B cell (primary cell): ENCODE measurements at regions not wholly inside any gene's neighbourhood (a gene's known extent, or its start where the extent isn't known, plus 50 kb on each side); places are given as distances from the start of the nearest gene placed in this dataset.

ENCODE experiments used
- ATAC-seq: fragments of 200-7000 bp; cut with Tn5 transposase; one replicate; pipeline ENCODE4 v1.10.0; 2021; ENCODE audit warnings: low read depth, mild to moderate bottlenecking, moderate number of reproducible peaks, moderate library complexity
- CTCF ChIA-PET: fragments of 350-600 bp; sonication (Branson Sonifier 250); formaldehyde crosslinking; loops from one replicate; lab custom pipeline; 2021; ENCODE audit warnings: antibody characterized with exemption, inconsistent platforms; lab: Charles Lee
- POLR2A ChIA-PET: fragments of 350-600 bp; sonication (Branson Sonifier 250); formaldehyde crosslinking; loops from one replicate; lab custom pipeline; 2021; ENCODE audit warnings: antibody characterized with exemption; lab: Charles Lee
- DNase-seq: peaks from one replicate; pipeline ENCODE4 v3.0.0; 2013
- H2AFZ ChIP-seq: 2 replicates; pipeline ENCODE4 v1.6.1; 2012; ENCODE audit warnings: mild to moderate bottlenecking, low read depth, low read length; ENCODE audit not compliant: insufficient read depth, poor library complexity, severe bottlenecking
- H3K27ac ChIP-seq, 2 donors: 1 replicate in 1 of 2; 2 replicates in 1 of 2; pipeline ENCODE4 v1.5.1; 2012 to 2013; ENCODE audit warnings: low read length in 2 of 2, mild to moderate bottlenecking in 2 of 2, moderate library complexity in 1 of 2
- H3K27me3 ChIP-seq, 4 experiments: fragments of 200-600 bp in 1 of 4; sonication (generic) in 1 of 4; replicated peaks in 1 of 4; 1 replicate in 2 of 4; 2 replicates in 2 of 4; pipeline versions ENCODE4 v1.6.1 to v1.7.0; 2013 to 2016; ENCODE audit warnings: low read length in 3 of 4, mild to moderate bottlenecking in 2 of 4, mixed read lengths in 1 of 4, moderate library complexity in 1 of 4; ENCODE audit not compliant: insufficient read depth in 4 of 4, control insufficient read depth in 3 of 4; ENCODE audit errors: control extremely low read depth in 1 of 4
- H3K36me3 ChIP-seq, 2 experiments: replicated peaks in 1 of 2; 1 replicate in 1 of 2; 2 replicates in 1 of 2; pipeline versions ENCODE4 v1.6.1 to v1.7.1; 2013; ENCODE audit warnings: low read length in 1 of 2; ENCODE audit not compliant: insufficient read depth in 2 of 2, control insufficient read depth in 1 of 2; ENCODE audit errors: control extremely low read depth in 1 of 2, extremely low read depth in 1 of 2
- H3K4me1 ChIP-seq, 2 donors: fragments of 200-600 bp in 1 of 2; sonication (generic) in 1 of 2; 1 replicate in 1 of 2; 2 replicates in 1 of 2; pipeline versions ENCODE4 v1.5.1 to v1.6.1; 2013 to 2017; ENCODE audit warnings: low read length in 2 of 2; ENCODE audit not compliant: control insufficient read depth in 2 of 2, insufficient read depth in 2 of 2
- H3K4me2 ChIP-seq: replicated peaks from 2 replicates; pipeline ENCODE3; 2012; ENCODE audit warnings: mild to moderate bottlenecking, low read depth, low read length; ENCODE audit not compliant: poor library complexity, severe bottlenecking
- H3K4me3 ChIP-seq, 5 experiments: fragments of 200-600 bp in 1 of 5; sonication (generic) in 1 of 5; 1 replicate in 3 of 5; 2 replicates in 2 of 5; pipeline versions ENCODE4 v1.5.1 to v1.7.0; 2011 to 2016; ENCODE audit warnings: low read length in 4 of 5, mild to moderate bottlenecking in 4 of 5, low read depth in 2 of 5, control low read depth in 1 of 5, moderate library complexity in 1 of 5; ENCODE audit not compliant: insufficient read depth in 1 of 5; ENCODE audit errors: control extremely low read depth in 1 of 5, extremely low read depth in 1 of 5
- H3K79me2 ChIP-seq: fragments of 200-600 bp; sonication (generic); one replicate; pipeline ENCODE4 v1.6.0; 2016; ENCODE audit warnings: low read length; ENCODE audit not compliant: control insufficient read depth, insufficient read depth
- H3K9ac ChIP-seq: fragments of 200-600 bp; sonication (generic); 2 replicates; pipeline ENCODE4 v1.6.1; 2017; ENCODE audit warnings: mild to moderate bottlenecking, low read length, moderate library complexity
- H3K9me3 ChIP-seq, 3 donors: one replicate each; pipeline versions ENCODE4 v1.6.1 to v1.7.1; 2013; ENCODE audit warnings: low read length in 2 of 3; ENCODE audit not compliant: control insufficient read depth in 2 of 3, insufficient read depth in 1 of 3; ENCODE audit errors: control extremely low read depth in 1 of 3
- H4K20me1 ChIP-seq: 2 replicates; pipeline ENCODE4 v1.6.0; 2012; ENCODE audit warnings: mild to moderate bottlenecking, low read length; ENCODE audit not compliant: insufficient read depth, control insufficient read depth, poor library complexity, severe bottlenecking
- H3K27ac Mint-ChIP-seq: one replicate; pipeline ENCODE4 v1.8.0; 2021; ENCODE audit warnings: mixed read lengths
- H3K27me3 Mint-ChIP-seq: one replicate; pipeline ENCODE4 v1.8.0; 2021; ENCODE audit warnings: mixed read lengths
- H3K4me1 Mint-ChIP-seq: one replicate; pipeline ENCODE4 v1.8.0; 2021; ENCODE audit warnings: mixed read lengths
- H3K4me3 Mint-ChIP-seq: one replicate; pipeline ENCODE4 v1.8.0; 2021; ENCODE audit warnings: mixed read lengths
- H3K9me3 Mint-ChIP-seq: one replicate; pipeline ENCODE4 v1.8.0; 2022; ENCODE audit warnings: mixed read lengths; ENCODE audit not compliant: insufficient read depth
- CTCF ChIP-seq: fragments of 200-600 bp; IDR thresholded peaks from one replicate; pipeline ENCODE4 v1.8.0; 2022; ENCODE audit warnings: antibody characterized with exemption, mild to moderate bottlenecking
- EZH2 ChIP-seq: IDR thresholded peaks from 2 replicates; pipeline ENCODE4 v1.6.1; 2012; ENCODE audit warnings: borderline replicate concordance, low read depth, mild to moderate bottlenecking, moderate library complexity, low read length; ENCODE audit not compliant: insufficient read depth, poor library complexity, severe bottlenecking
- WGBS: methylation state at CpG from one replicate; pipeline ENCODE4 v1.1.5; 2013; ENCODE audit warnings: missing lambda C conversion rate; ENCODE audit not compliant: insufficient coverage; 5-methylcytosine and 5-hydroxymethylcytosine counted together
- intact Hi-C: fragments of 100-400 bp; cut with micrococcal nuclease; formaldehyde crosslinking; loops from one replicate; pipeline ENCODE4 v1.10.0; 2022

GRCh38 chr6:134657343-134657742 lies 292.6 kb downstream of the ALDH8A1 start:
- ChIA-PET POLR2A (no interaction called here), CTCF (interaction anchor here (1.1 to 1.4 kb wide), 2 partner anchors 16 to 499 kb away, joined by 3 to 4 read pairs; no protein-coding TSS in a partner anchor)
- WGBS = no CpG with 5 or more reads among the region's 3 CpGs
- Mint-ChIP-seq H3K9me3 (no peaks in the 10 kb centered on the region), H3K4me1 (no peaks in the 10 kb centered on the region), H3K4me3 (no peak overlapping the region), H3K27ac (no peak overlapping the region), H3K27me3 (no peaks in the 10 kb centered on the region)
- Histone ChIP-seq H3K4me3 (no peak overlapping the region), H3K9me3 (no peaks in the 10 kb centered on the region), H3K4me1 (no peaks in the 10 kb centered on the region), H3K79me2 (no peaks in the 10 kb centered on the region), H2AFZ (no peak overlapping the region), H3K27me3 (no peaks in the 10 kb centered on the region), H3K27ac (no peak overlapping the region), H3K4me2 (no peak overlapping the region), H3K36me3 (no peaks in the 10 kb centered on the region), H3K9ac (no peak overlapping the region), H4K20me1 (no peaks in the 10 kb centered on the region)
- TF ChIP-seq EZH2 (no peak), CTCF (no peak)
- DNase-seq (no peak), ATAC-seq (no peak)
- intact Hi-C loops = no loop called here

GRCh38 chr6:134654751-134655150 lies 295.1 kb downstream of the ALDH8A1 start:
- ChIA-PET CTCF (interaction anchor here (2.0 kb wide), 1 partner anchor 14 kb away, joined by 8 read pairs; no protein-coding TSS in a partner anchor), POLR2A (no interaction called here)
- H3K4me3 Mint-ChIP-seq = no peak overlapping the region
- peaks cover 11% of the 10 kb centered on the region for H3K27me3 Mint-ChIP-seq
- H3K36me3 ChIP-seq = no peaks in the 10 kb centered on the region
- no peak overlapping the region for H3K27ac ChIP-seq
- no peak for ATAC-seq
- H3K9me3 Mint-ChIP-seq = no peaks in the 10 kb centered on the region
- no peak overlapping the region for H3K9ac ChIP-seq
- TF ChIP-seq EZH2 (no peak), CTCF (no peak)
- H3K4me1 ChIP-seq = no peaks in the 10 kb centered on the region
- no peaks in the 10 kb centered on the region for H3K79me2 ChIP-seq
- no peaks in the 10 kb centered on the region for H3K4me1 Mint-ChIP-seq
- intact Hi-C loops = no loop called here
- no peak overlapping the region for H2AFZ ChIP-seq
- H4K20me1 ChIP-seq = no peaks in the 10 kb centered on the region
- H3K4me3 ChIP-seq = no peak overlapping the region
- no peaks in the 10 kb centered on the region for H3K27me3 ChIP-seq
- no peaks in the 10 kb centered on the region for H3K9me3 ChIP-seq
- no peak for DNase-seq
- no peak overlapping the region for H3K4me2 ChIP-seq
- H3K27ac Mint-ChIP-seq = no peak overlapping the region
